Activated naive CD8-positive, alpha-beta T cell treated with anti-CD3 and anti-CD28 coated beads for 36 hours (primary cell): ENCODE measurements at regions not wholly inside any gene's neighbourhood (a gene's known extent, or its start where the extent isn't known, plus 50 kb on each side); places are given as distances from the start of the nearest gene placed in this dataset.

Experiments used
- DNase-seq: peaks from one replicate; pipeline ENCODE4 v3.0.0; 2021
- H3K27ac Mint-ChIP-seq: one replicate; pipeline ENCODE4 v1.8.0; 2022; ENCODE audit warnings: mild to moderate bottlenecking, moderate library complexity, mixed read lengths
- H3K27me3 Mint-ChIP-seq: one replicate; pipeline ENCODE4 v1.8.0; 2022; ENCODE audit warnings: mild to moderate bottlenecking, mixed read lengths
- H3K36me3 Mint-ChIP-seq: one replicate; pipeline ENCODE4 v1.8.0; 2021; ENCODE audit warnings: mild to moderate bottlenecking, mixed read lengths
- H3K4me1 Mint-ChIP-seq: one replicate; pipeline ENCODE4 v1.8.0; 2021; ENCODE audit warnings: mixed read lengths
- H3K4me3 Mint-ChIP-seq: one replicate; pipeline ENCODE4 v1.8.0; 2022; ENCODE audit warnings: mild to moderate bottlenecking, moderate library complexity, mixed read lengths
- H3K9me3 Mint-ChIP-seq: one replicate; pipeline ENCODE4 v1.8.0; 2022; ENCODE audit warnings: mixed read lengths

- DNase-seq, result no peak
- H3K36me3 Mint-ChIP-seq, result no peaks in the 10 kb centered on the region
- H3K27me3 Mint-ChIP-seq, result peaks cover 5% of the 10 kb centered on the region
- H3K4me3 Mint-ChIP-seq, result no peak overlapping the region
- H3K4me1 Mint-ChIP-seq, result peaks cover 3% of the 10 kb centered on the region
- H3K27ac Mint-ChIP-seq, result no peak overlapping the region
- H3K9me3 Mint-ChIP-seq, result no peaks in the 10 kb centered on the region
These were observed 1420.1 kb upstream of the TENM3 start for GRCh38 chr4:180823108-180823507.

- no peaks in the 10 kb centered on the region for H3K36me3 Mint-ChIP-seq
- no peaks in the 10 kb centered on the region for H3K9me3 Mint-ChIP-seq
- H3K27ac Mint-ChIP-seq, result no peak overlapping the region
- peaks cover 5% of the 10 kb centered on the region for H3K27me3 Mint-ChIP-seq
- peaks cover 3% of the 10 kb centered on the region for H3K4me1 Mint-ChIP-seq
- no peak overlapping the region for H3K4me3 Mint-ChIP-seq
- no peak for DNase-seq
These were observed 1415.8 kb upstream of the TENM3 start for GRCh38 chr4:180827232-180828009.

GRCh38 chr4:180828455-180829018, 1414.7 kb upstream of the TENM3 start:
- Mint-ChIP-seq H3K27ac (no peak overlapping the region), H3K4me3 (no peak overlapping the region), H3K36me3 (no peaks in the 10 kb centered on the region), H3K9me3 (no peaks in the 10 kb centered on the region), H3K27me3 (peaks cover 5% of the 10 kb centered on the region), H3K4me1 (peaks cover 3% of the 10 kb centered on the region)
- DNase-seq, result no peak

GRCh38 chr4:180832073-180832472, 1411.1 kb upstream of the TENM3 start:
- Mint-ChIP-seq H3K36me3 (no peaks in the 10 kb centered on the region), H3K27ac (no peak overlapping the region), H3K4me1 (peaks cover 2% of the 10 kb centered on the region), H3K4me3 (no peak overlapping the region), H3K27me3 (no peaks in the 10 kb centered on the region), H3K9me3 (no peaks in the 10 kb centered on the region)
- no peak for DNase-seq

- Mint-ChIP-seq H3K27ac (no peak overlapping the region), H3K4me3 (no peak overlapping the region), H3K4me1 (no peaks in the 10 kb centered on the region), H3K27me3 (no peaks in the 10 kb centered on the region), H3K9me3 (no peaks in the 10 kb centered on the region), H3K36me3 (no peaks in the 10 kb centered on the region)
- no peak for DNase-seq
These were observed 1403.1 kb upstream of the TENM3 start for GRCh38 chr4:180840142-180840541.

- Mint-ChIP-seq H3K4me1 (no peaks in the 10 kb centered on the region), H3K9me3 (no peaks in the 10 kb centered on the region), H3K4me3 (no peak overlapping the region), H3K36me3 (no peaks in the 10 kb centered on the region), H3K27me3 (no peaks in the 10 kb centered on the region), H3K27ac (no peak overlapping the region)
- no peak for DNase-seq
These were observed 1392.8 kb upstream of the TENM3 start for GRCh38 chr4:180850318-180850940.

GRCh38 chr4:180852738-180853137, 1390.5 kb upstream of the TENM3 start:
- Mint-ChIP-seq H3K36me3 (no peaks in the 10 kb centered on the region), H3K27ac (no peak overlapping the region), H3K4me3 (no peak overlapping the region), H3K9me3 (peaks cover 3% of the 10 kb centered on the region), H3K4me1 (no peaks in the 10 kb centered on the region), H3K27me3 (no peaks in the 10 kb centered on the region)
- no peak for DNase-seq

GRCh38 chr4:180855184-180855583, 1388.0 kb upstream of the TENM3 start:
- no peak overlapping the region for H3K4me3 Mint-ChIP-seq
- peaks cover 3% of the 10 kb centered on the region for H3K9me3 Mint-ChIP-seq
- no peaks in the 10 kb centered on the region for H3K4me1 Mint-ChIP-seq
- no peaks in the 10 kb centered on the region for H3K27me3 Mint-ChIP-seq
- H3K36me3 Mint-ChIP-seq, result no peaks in the 10 kb centered on the region
- no peak overlapping the region for H3K27ac Mint-ChIP-seq
- no peak for DNase-seq

GRCh38 chr4:180860089-180860720, 1383.0 kb upstream of the TENM3 start:
- Mint-ChIP-seq H3K27ac (no peak overlapping the region), H3K4me3 (no peak overlapping the region), H3K27me3 (no peaks in the 10 kb centered on the region), H3K9me3 (peaks cover 4% of the 10 kb centered on the region), H3K36me3 (no peaks in the 10 kb centered on the region), H3K4me1 (no peaks in the 10 kb centered on the region)
- DNase-seq, result no peak

GRCh38 chr4:180861651-180862050, 1381.6 kb upstream of the TENM3 start:
- no peak for DNase-seq
- no peaks in the 10 kb centered on the region for H3K4me1 Mint-ChIP-seq
- no peaks in the 10 kb centered on the region for H3K36me3 Mint-ChIP-seq
- no peak overlapping the region for H3K4me3 Mint-ChIP-seq
- H3K9me3 Mint-ChIP-seq, result peaks cover 4% of the 10 kb centered on the region
- H3K27ac Mint-ChIP-seq, result no peak overlapping the region
- H3K27me3 Mint-ChIP-seq, result no peaks in the 10 kb centered on the region

- Mint-ChIP-seq H3K27me3 (no peaks in the 10 kb centered on the region), H3K36me3 (no peaks in the 10 kb centered on the region), H3K4me3 (no peak overlapping the region), H3K9me3 (peaks cover 1% of the 10 kb centered on the region), H3K4me1 (no peaks in the 10 kb centered on the region), H3K27ac (no peak overlapping the region)
- DNase-seq, result no peak
These were observed 1376.1 kb upstream of the TENM3 start for GRCh38 chr4:180866933-180867643.

GRCh38 chr4:180870623-180871022, 1372.6 kb upstream of the TENM3 start:
- H3K4me3 Mint-ChIP-seq, result no peak overlapping the region
- DNase-seq, result no peak
- H3K36me3 Mint-ChIP-seq, result no peaks in the 10 kb centered on the region
- H3K9me3 Mint-ChIP-seq, result peaks cover 2% of the 10 kb centered on the region
- no peak overlapping the region for H3K27ac Mint-ChIP-seq
- H3K4me1 Mint-ChIP-seq, result no peaks in the 10 kb centered on the region
- no peaks in the 10 kb centered on the region for H3K27me3 Mint-ChIP-seq

- H3K27ac Mint-ChIP-seq, result no peak overlapping the region
- DNase-seq, result no peak
- H3K4me3 Mint-ChIP-seq, result no peak overlapping the region
- no peaks in the 10 kb centered on the region for H3K9me3 Mint-ChIP-seq
- H3K27me3 Mint-ChIP-seq, result no peaks in the 10 kb centered on the region
- no peaks in the 10 kb centered on the region for H3K4me1 Mint-ChIP-seq
- no peaks in the 10 kb centered on the region for H3K36me3 Mint-ChIP-seq
These were observed 1344.9 kb upstream of the TENM3 start for GRCh38 chr4:180898305-180898704.

GRCh38 chr4:180900781-180901180, 1342.4 kb upstream of the TENM3 start:
- Mint-ChIP-seq H3K4me1 (no peaks in the 10 kb centered on the region), H3K27ac (no peak overlapping the region), H3K27me3 (no peaks in the 10 kb centered on the region), H3K4me3 (no peak overlapping the region), H3K9me3 (no peaks in the 10 kb centered on the region), H3K36me3 (no peaks in the 10 kb centered on the region)
- DNase-seq, result no peak

GRCh38 chr4:180909279-180909678, 1333.9 kb upstream of the TENM3 start:
- no peaks in the 10 kb centered on the region for H3K9me3 Mint-ChIP-seq

More at GRCh38 chr4:180909279-180909678, 1333.9 kb upstream of the TENM3 start:
- H3K4me1 Mint-ChIP-seq, result no peaks in the 10 kb centered on the region
- no peaks in the 10 kb centered on the region for H3K36me3 Mint-ChIP-seq
- no peak for DNase-seq
- no peak overlapping the region for H3K27ac Mint-ChIP-seq
- H3K27me3 Mint-ChIP-seq, result no peaks in the 10 kb centered on the region
- H3K4me3 Mint-ChIP-seq, result no peak overlapping the region
